OCI-LY3 (cell line): ENCODE measurements at regions not wholly inside any gene's neighbourhood (a gene's known extent, or its start where the extent isn't known, plus 50 kb on each side); places are given as distances from the start of the nearest gene placed in this dataset.

Source experiments
- EZH2phosphoT487 ChIP-seq: fragments of 200-600 bp; shearing (Covaris generic); IDR thresholded peaks from 2 replicates; pipeline ENCODE4 v1.6.1; 2018; ENCODE audit warnings: antibody characterized with exemption, mixed run types, low read depth
- TF ChIP-seq, protein P1 (sequence below): fragments of 200-600, 300-600 bp; sonication (generic); IDR thresholded peaks from 2 replicates; pipeline ENCODE4 v1.5.1; 2014; ENCODE audit warnings: antibody characterized with exemption, low read length, low read depth

DNA sequence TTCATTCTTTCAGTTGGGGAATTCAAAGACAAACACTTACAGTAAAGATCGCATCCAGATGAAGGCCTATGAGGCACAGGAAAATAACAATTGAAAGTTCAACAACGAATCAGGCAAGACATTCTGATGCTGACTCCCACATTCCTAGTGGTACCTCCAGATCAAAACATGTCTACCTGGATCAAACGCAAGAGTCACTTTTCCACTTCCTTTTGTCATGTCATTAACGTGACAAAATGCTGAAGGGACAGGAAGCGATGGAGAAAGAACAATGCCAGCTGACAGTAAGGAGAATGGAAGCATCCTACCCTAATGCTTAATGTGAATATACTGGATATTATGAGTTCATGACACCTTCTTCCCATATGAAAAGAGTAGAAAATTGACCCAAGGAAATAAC, 365.4 kb upstream of the CDH11 start:
- TF ChIP-seq, protein P1, sequence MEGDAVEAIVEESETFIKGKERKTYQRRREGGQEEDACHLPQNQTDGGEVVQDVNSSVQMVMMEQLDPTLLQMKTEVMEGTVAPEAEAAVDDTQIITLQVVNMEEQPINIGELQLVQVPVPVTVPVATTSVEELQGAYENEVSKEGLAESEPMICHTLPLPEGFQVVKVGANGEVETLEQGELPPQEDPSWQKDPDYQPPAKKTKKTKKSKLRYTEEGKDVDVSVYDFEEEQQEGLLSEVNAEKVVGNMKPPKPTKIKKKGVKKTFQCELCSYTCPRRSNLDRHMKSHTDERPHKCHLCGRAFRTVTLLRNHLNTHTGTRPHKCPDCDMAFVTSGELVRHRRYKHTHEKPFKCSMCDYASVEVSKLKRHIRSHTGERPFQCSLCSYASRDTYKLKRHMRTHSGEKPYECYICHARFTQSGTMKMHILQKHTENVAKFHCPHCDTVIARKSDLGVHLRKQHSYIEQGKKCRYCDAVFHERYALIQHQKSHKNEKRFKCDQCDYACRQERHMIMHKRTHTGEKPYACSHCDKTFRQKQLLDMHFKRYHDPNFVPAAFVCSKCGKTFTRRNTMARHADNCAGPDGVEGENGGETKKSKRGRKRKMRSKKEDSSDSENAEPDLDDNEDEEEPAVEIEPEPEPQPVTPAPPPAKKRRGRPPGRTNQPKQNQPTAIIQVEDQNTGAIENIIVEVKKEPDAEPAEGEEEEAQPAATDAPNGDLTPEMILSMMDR: no peak
- no peak for TF ChIP-seq EZH2phosphoT487
